OCI-LY7 (cell line): ENCODE measurements at regions not wholly inside any gene's neighbourhood (a gene's known extent, or its start where the extent isn't known, plus 50 kb on each side); places are given as distances from the start of the nearest gene placed in this dataset.

Experiments used
- EZH2phosphoT487 ChIP-seq: fragments of 200-600 bp; sonication (generic); IDR thresholded peaks from 2 replicates; pipeline ENCODE4 v1.6.1; 2018; ENCODE audit warnings: low read depth, borderline replicate concordance, mild to moderate bottlenecking, mixed run types, antibody characterized with exemption, low read length, moderate library complexity, mixed read lengths
- TF ChIP-seq, protein P1 (sequence below): fragments of 200-600 bp; sonication (generic); conservative IDR thresholded peaks from 2 replicates; pipeline ENCODE4 v1.5.1; 2014; ENCODE audit warnings: mild to moderate bottlenecking, antibody characterized with exemption, low read length, moderate library complexity, mixed read lengths

GRCh38 chr5:145280806-145281205 is 554.3 kb downstream of the PRELID2 start:
- no peak for TF ChIP-seq EZH2phosphoT487
- TF ChIP-seq, protein P1, sequence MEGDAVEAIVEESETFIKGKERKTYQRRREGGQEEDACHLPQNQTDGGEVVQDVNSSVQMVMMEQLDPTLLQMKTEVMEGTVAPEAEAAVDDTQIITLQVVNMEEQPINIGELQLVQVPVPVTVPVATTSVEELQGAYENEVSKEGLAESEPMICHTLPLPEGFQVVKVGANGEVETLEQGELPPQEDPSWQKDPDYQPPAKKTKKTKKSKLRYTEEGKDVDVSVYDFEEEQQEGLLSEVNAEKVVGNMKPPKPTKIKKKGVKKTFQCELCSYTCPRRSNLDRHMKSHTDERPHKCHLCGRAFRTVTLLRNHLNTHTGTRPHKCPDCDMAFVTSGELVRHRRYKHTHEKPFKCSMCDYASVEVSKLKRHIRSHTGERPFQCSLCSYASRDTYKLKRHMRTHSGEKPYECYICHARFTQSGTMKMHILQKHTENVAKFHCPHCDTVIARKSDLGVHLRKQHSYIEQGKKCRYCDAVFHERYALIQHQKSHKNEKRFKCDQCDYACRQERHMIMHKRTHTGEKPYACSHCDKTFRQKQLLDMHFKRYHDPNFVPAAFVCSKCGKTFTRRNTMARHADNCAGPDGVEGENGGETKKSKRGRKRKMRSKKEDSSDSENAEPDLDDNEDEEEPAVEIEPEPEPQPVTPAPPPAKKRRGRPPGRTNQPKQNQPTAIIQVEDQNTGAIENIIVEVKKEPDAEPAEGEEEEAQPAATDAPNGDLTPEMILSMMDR = no peak
